WTC11 (cell line): ENCODE measurements at regions not wholly inside any gene's neighbourhood (a gene's known extent, or its start where the extent isn't known, plus 50 kb on each side); places are given as distances from the start of the nearest gene placed in this dataset.

Experiments
- ATAC-seq: fragments of 200-7000 bp; cut with Tn5 transposase; 2 replicates; pipeline ENCODE4 v1.10.0; 2021; ENCODE audit warnings: mild to moderate bottlenecking, moderate library complexity
- CTCF ChIA-PET: fragments of 300-600 bp; sonication (Branson Sonifier 250); formaldehyde crosslinking; loops from one replicate; lab custom pipeline; 2021; ENCODE audit warnings: antibody characterized with exemption; lab: Charles Lee
- POLR2A ChIA-PET: fragments of 350-600 bp; sonication (Branson Sonifier 250); formaldehyde crosslinking; loops from one replicate; lab custom pipeline; 2021; ENCODE audit warnings: antibody characterized with exemption; lab: Charles Lee
- DNase-seq: peaks from one replicate; pipeline ENCODE4 v3.0.0; 2021; ENCODE audit warnings: low spot score
- H3K27ac Mint-ChIP-seq: 2 replicates; pipeline ENCODE4 v1.8.0; 2021; ENCODE audit warnings: mixed read lengths
- H3K27me3 Mint-ChIP-seq: 2 replicates; pipeline ENCODE4 v1.8.0; 2021; ENCODE audit warnings: low read depth, mild to moderate bottlenecking, moderate library complexity, mixed read lengths
- H3K36me3 Mint-ChIP-seq: 2 replicates; pipeline ENCODE4 v1.8.0; 2021; ENCODE audit warnings: mixed read lengths
- H3K4me1 Mint-ChIP-seq: 2 replicates; pipeline ENCODE4 v1.8.0; 2022; ENCODE audit warnings: mixed read lengths
- H3K4me3 Mint-ChIP-seq: 2 replicates; pipeline ENCODE4 v1.8.0; 2021; ENCODE audit warnings: mild to moderate bottlenecking, moderate library complexity, mixed read lengths
- H3K9me3 Mint-ChIP-seq: 2 replicates; pipeline ENCODE4 v1.8.0; 2021; ENCODE audit warnings: mixed read lengths
- CDX4 ChIP-seq: fragments of 250-450 bp; sonication (Bioruptor Pico); IDR thresholded peaks from 2 replicates; pipeline ENCODE4 v1.9.0; 2021; ENCODE audit warnings: moderate library complexity, mild to moderate bottlenecking, inconsistent platforms, borderline replicate concordance
- E2F1 ChIP-seq: sonication (generic); formaldehyde crosslinking; IDR thresholded peaks from 2 replicates; pipeline ENCODE4 v1.8.0; 2022; ENCODE audit warnings: mild to moderate bottlenecking, missing genetic modification reagents
- ETV6 ChIP-seq: sonication (generic); formaldehyde crosslinking; IDR thresholded peaks from 2 replicates; pipeline ENCODE4 v1.8.1; 2022; ENCODE audit warnings: mild to moderate bottlenecking, missing genetic modification reagents
- FOXK1 ChIP-seq: sonication (generic); formaldehyde crosslinking; IDR thresholded peaks from 2 replicates; pipeline ENCODE4 v1.8.0; 2022; ENCODE audit warnings: mild to moderate bottlenecking, moderate library complexity, missing genetic modification reagents
- GABPB1 ChIP-seq: sonication (generic); formaldehyde crosslinking; IDR thresholded peaks from 2 replicates; pipeline ENCODE4 v1.8.1; 2023; ENCODE audit warnings: mild to moderate bottlenecking, missing genetic modification reagents
- GTF2I ChIP-seq: fragments of 250-450 bp; sonication (Bioruptor Pico); conservative IDR thresholded peaks from 2 replicates; pipeline ENCODE4 v1.4.0; 2021; ENCODE audit warnings: mild to moderate bottlenecking
- JAZF1 ChIP-seq: fragments of 250-450 bp; sonication (Bioruptor Pico); IDR thresholded peaks from 2 replicates; pipeline ENCODE4 v1.9.0; 2021; ENCODE audit warnings: moderate library complexity, mild to moderate bottlenecking, inconsistent platforms
- KAT7 ChIP-seq: sonication (generic); formaldehyde crosslinking; IDR thresholded peaks from 2 replicates; pipeline ENCODE4 v1.8.1; 2023; ENCODE audit warnings: missing genetic modification reagents, mild to moderate bottlenecking, borderline replicate concordance
- MLX ChIP-seq: sonication (generic); formaldehyde crosslinking; IDR thresholded peaks from 2 replicates; pipeline ENCODE4 v1.8.1; 2023; ENCODE audit warnings: mild to moderate bottlenecking, missing genetic modification reagents, moderate library complexity
- NR3C1 ChIP-seq: sonication (generic); formaldehyde crosslinking; conservative IDR thresholded peaks from 2 replicates; pipeline ENCODE4 v1.8.1; 2023; ENCODE audit warnings: low read depth, mild to moderate bottlenecking, missing genetic modification reagents
- PREB ChIP-seq: sonication (generic); formaldehyde crosslinking; IDR thresholded peaks from 2 replicates; pipeline ENCODE4 v1.8.1; 2022; ENCODE audit warnings: mild to moderate bottlenecking, missing genetic modification reagents, moderate library complexity, borderline replicate concordance
- PRRX2 ChIP-seq: fragments of 250-450 bp; sonication (Bioruptor Pico); IDR thresholded peaks from 2 replicates; pipeline ENCODE4 v1.8.0; 2021; ENCODE audit warnings: mild to moderate bottlenecking
- RELA ChIP-seq: sonication (generic); formaldehyde crosslinking; IDR thresholded peaks from 2 replicates; pipeline ENCODE4 v1.8.1; 2022; ENCODE audit warnings: missing genetic modification reagents, mild to moderate bottlenecking, borderline replicate concordance
- SP1 ChIP-seq: sonication (generic); formaldehyde crosslinking; conservative IDR thresholded peaks from 2 replicates; pipeline ENCODE4 v1.8.1; 2022; ENCODE audit warnings: missing genetic modification reagents
- TEAD4 ChIP-seq: sonication (generic); formaldehyde crosslinking; IDR thresholded peaks from 2 replicates; pipeline ENCODE4 v1.8.0; 2022; ENCODE audit warnings: mild to moderate bottlenecking, missing genetic modification reagents
- ZNF121 ChIP-seq: sonication (generic); formaldehyde crosslinking; IDR thresholded peaks from 2 replicates; pipeline ENCODE4 v1.8.0; 2023; ENCODE audit warnings: missing genetic modification reagents
- ZNF416 ChIP-seq: fragments of 250-450 bp; sonication (Bioruptor Pico); IDR thresholded peaks from 2 replicates; pipeline ENCODE4 v1.9.0; 2021; ENCODE audit warnings: mild to moderate bottlenecking, inconsistent platforms
- ZNF423 ChIP-seq: fragments of 250-450 bp; sonication (Bioruptor Pico); IDR thresholded peaks from 2 replicates; pipeline ENCODE4 v2.1.2; 2022; ENCODE audit warnings: mild to moderate bottlenecking, moderate library complexity
- TF ChIP-seq, protein P1 (sequence below): fragments of 250-450 bp; sonication (Bioruptor Pico); conservative IDR thresholded peaks from 2 replicates; pipeline ENCODE4 v1.9.0; 2021; ENCODE audit warnings: mild to moderate bottlenecking
- TF ChIP-seq, protein P2 (sequence below): sonication (generic); formaldehyde crosslinking; IDR thresholded peaks from 2 replicates; pipeline ENCODE4 v1.8.0; 2022; ENCODE audit warnings: mild to moderate bottlenecking, missing genetic modification reagents
- TF ChIP-seq, protein P3 (sequence below): sonication (generic); formaldehyde crosslinking; conservative IDR thresholded peaks from 2 replicates; pipeline ENCODE4 v1.8.1; 2022; ENCODE audit warnings: mild to moderate bottlenecking, missing genetic modification reagents
- TF ChIP-seq, protein P4 (sequence below): sonication (generic); formaldehyde crosslinking; IDR thresholded peaks from 2 replicates; pipeline ENCODE4 v1.8.0; 2023; ENCODE audit warnings: mild to moderate bottlenecking, missing genetic modification reagents

DNA sequence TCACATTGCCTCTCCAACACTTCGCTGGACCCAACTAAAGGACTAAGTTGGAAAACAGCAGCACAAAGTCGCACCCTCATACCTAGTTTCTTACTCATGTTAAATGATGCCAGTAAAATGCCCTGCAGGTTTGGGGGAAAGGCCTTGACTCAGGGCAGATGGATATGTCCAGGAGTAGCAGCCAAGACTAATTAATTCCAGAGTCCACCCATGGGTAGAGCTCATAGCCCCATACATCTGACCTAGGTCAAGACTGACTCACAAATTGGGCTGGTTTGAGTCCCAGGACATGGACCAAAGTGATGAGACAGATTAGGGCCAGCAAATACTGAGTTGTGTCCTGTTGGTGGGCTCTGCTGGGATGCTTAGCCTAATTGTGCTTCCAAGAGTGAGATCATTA, 224.0 kb upstream of the BTG1 start:
- Mint-ChIP-seq H3K4me1 (peaks cover 5% of the 10 kb centered on the region), H3K27me3 (no peaks in the 10 kb centered on the region), H3K4me3 (no peak overlapping the region), H3K36me3 (no peaks in the 10 kb centered on the region), H3K9me3 (no peaks in the 10 kb centered on the region), H3K27ac (no peak overlapping the region)
- ChIA-PET CTCF (no interaction called here), POLR2A (no interaction called here)
- no peak for ATAC-seq
- TF ChIP-seq ZNF423 (CRISPR knock-in tag): no peak
- TF ChIP-seq KAT7 (CRISPR knock-in tag): no peak
- no peak for TF ChIP-seq ZNF416
- TF ChIP-seq, protein P1, sequence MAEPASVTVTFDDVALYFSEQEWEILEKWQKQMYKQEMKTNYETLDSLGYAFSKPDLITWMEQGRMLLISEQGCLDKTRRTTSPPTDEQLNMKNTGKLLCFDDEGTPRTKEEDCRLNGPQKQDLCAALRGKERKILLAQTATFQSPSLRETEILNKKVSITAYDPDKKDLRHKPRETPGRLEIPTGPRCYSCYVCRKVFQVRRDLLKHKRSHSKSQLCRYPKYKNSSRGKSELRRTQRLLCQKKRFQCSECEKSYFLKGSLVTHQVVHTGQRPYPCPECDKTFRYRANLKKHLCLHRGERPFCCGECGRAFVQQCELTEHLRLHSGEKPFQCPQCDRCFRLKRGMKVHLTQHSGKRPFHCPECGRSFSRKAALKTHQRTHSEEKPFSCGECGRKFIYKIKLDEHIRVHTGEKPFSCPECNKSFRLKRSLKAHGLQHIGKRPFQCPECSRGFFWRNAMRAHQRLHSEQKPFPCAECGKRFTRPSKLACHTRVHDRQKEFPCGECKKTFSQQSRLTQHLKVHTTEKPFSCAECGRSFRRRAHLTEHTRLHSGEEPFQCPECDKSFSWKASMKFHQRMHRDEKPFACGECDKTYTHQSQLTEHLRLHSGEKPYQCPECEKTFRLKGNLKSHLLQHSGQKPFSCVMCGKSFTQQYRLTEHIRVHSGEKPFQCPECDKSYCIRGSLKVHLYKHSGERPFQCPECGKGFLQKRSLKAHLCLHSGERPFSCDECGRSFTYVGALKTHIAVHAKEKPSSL: no peak
- TF ChIP-seq, protein P2, sequence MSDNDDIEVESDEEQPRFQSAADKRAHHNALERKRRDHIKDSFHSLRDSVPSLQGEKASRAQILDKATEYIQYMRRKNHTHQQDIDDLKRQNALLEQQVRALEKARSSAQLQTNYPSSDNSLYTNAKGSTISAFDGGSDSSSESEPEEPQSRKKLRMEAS (CRISPR knock-in tag): no peak
- TF ChIP-seq PRRX2 (CRISPR knock-in tag): no peak
- TF ChIP-seq RELA: no peak
- TF ChIP-seq, protein P3, sequence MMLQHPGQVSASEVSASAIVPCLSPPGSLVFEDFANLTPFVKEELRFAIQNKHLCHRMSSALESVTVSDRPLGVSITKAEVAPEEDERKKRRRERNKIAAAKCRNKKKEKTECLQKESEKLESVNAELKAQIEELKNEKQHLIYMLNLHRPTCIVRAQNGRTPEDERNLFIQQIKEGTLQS (CRISPR knock-in tag): no peak
- TF ChIP-seq ZNF121 (CRISPR knock-in tag): no peak
- TF ChIP-seq ETV6 (CRISPR knock-in tag): no peak
- no peak for TF ChIP-seq TEAD4
- no peak for TF ChIP-seq E2F1 (CRISPR knock-in tag)
- TF ChIP-seq FOXK1: no peak
- TF ChIP-seq, protein P4, sequence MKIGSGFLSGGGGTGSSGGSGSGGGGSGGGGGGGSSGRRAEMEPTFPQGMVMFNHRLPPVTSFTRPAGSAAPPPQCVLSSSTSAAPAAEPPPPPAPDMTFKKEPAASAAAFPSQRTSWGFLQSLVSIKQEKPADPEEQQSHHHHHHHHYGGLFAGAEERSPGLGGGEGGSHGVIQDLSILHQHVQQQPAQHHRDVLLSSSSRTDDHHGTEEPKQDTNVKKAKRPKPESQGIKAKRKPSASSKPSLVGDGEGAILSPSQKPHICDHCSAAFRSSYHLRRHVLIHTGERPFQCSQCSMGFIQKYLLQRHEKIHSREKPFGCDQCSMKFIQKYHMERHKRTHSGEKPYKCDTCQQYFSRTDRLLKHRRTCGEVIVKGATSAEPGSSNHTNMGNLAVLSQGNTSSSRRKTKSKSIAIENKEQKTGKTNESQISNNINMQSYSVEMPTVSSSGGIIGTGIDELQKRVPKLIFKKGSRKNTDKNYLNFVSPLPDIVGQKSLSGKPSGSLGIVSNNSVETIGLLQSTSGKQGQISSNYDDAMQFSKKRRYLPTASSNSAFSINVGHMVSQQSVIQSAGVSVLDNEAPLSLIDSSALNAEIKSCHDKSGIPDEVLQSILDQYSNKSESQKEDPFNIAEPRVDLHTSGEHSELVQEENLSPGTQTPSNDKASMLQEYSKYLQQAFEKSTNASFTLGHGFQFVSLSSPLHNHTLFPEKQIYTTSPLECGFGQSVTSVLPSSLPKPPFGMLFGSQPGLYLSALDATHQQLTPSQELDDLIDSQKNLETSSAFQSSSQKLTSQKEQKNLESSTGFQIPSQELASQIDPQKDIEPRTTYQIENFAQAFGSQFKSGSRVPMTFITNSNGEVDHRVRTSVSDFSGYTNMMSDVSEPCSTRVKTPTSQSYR (CRISPR knock-in tag): no peak
- TF ChIP-seq CDX4 (CRISPR knock-in tag): no peak
- TF ChIP-seq GABPB1 (CRISPR knock-in tag): no peak
- no peak for DNase-seq

DNA sequence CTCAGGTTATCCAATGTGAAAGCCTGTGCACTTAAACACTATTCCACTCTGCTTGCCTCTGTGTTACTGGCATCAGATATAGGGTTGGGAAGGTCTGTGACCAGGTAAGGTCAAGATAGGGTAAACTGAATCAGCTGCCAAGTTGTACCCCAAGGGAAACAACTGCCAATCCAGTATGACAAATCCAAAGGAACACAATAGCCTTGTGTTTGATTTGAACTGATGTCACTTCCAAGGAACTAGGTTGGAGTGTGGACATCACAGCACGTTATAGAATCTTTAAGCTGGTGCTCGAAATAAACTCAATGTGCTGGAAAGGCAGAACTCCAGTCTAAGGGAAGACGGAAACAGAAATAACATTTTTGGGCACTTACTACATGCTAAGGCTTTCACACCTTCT, 223.4 kb upstream of the BTG1 start:
- Mint-ChIP-seq H3K9me3 (no peaks in the 10 kb centered on the region), H3K4me1 (peaks cover 11% of the 10 kb centered on the region), H3K36me3 (no peaks in the 10 kb centered on the region), H3K4me3 (no peak overlapping the region), H3K27me3 (no peaks in the 10 kb centered on the region), H3K27ac (no peak overlapping the region)
- ChIA-PET POLR2A (no interaction called here), CTCF (no interaction called here)
- ATAC-seq: no peak
- no peak for DNase-seq
- TF ChIP-seq MLX (no peak), JAZF1 (CRISPR knock-in tag) (no peak), SP1 (CRISPR knock-in tag) (no peak), GTF2I (CRISPR knock-in tag) (no peak), PRRX2 (CRISPR knock-in tag) (no peak), PREB (no peak), NR3C1 (CRISPR knock-in tag) (no peak), CDX4 (CRISPR knock-in tag) (no peak)
- TF ChIP-seq, protein P1: no peak
